NCI-H1417 treated with DMSO at 0.1 percent for 48 hours (cell line): ENCODE measurements at regions not wholly inside any gene's neighbourhood (a gene's known extent, or its start where the extent isn't known, plus 50 kb on each side); places are given as distances from the start of the nearest gene placed in this dataset.
"Not testable (repeated sequence)": the region's sequence is repeated elsewhere in the genome, so short reads cannot be mapped to it uniquely, and the experiment has no call there.

Experiments
- DNase-seq: peaks from one replicate; lab custom pipeline; 2025; lab: John Stamatoyannopoulos, UW

GRCh38 chr6:119960036-119960435, 610.5 kb upstream of the MAN1A1 start:
- no peak for DNase-seq

- DNase-seq = no peak
These were observed 607.6 kb upstream of the MAN1A1 start for GRCh38 chr6:119957195-119957594.

- DNase-seq = no peak
These were observed 603.1 kb upstream of the MAN1A1 start for GRCh38 chr6:119952696-119953095.

- no peak for DNase-seq
These were observed 601.1 kb upstream of the MAN1A1 start for GRCh38 chr6:119950681-119951080.

GRCh38 chr6:119942078-119942752, 592.7 kb upstream of the MAN1A1 start:
- no peak for DNase-seq

- no peak for DNase-seq
These were observed 589.2 kb upstream of the MAN1A1 start for GRCh38 chr6:119938752-119939151.

- DNase-seq = no peak
These were observed 585.3 kb upstream of the MAN1A1 start for GRCh38 chr6:119934816-119935215.

- no peak for DNase-seq
These were observed 579.6 kb upstream of the MAN1A1 start for GRCh38 chr6:119929121-119929520.

GRCh38 chr6:119924888-119925287, 575.3 kb upstream of the MAN1A1 start:
- not testable (repeated sequence) for DNase-seq

GRCh38 chr6:119922814-119923213, 573.3 kb upstream of the MAN1A1 start:
- DNase-seq = no peak

- DNase-seq = no peak
These were observed 572.0 kb upstream of the MAN1A1 start for GRCh38 chr6:119921491-119922010.

- no peak for DNase-seq
These were observed 567.6 kb upstream of the MAN1A1 start for GRCh38 chr6:119917186-119917585.

- DNase-seq = no peak
These were observed 566.4 kb upstream of the MAN1A1 start for GRCh38 chr6:119915971-119916370.

- DNase-seq = no peak
These were observed 558.6 kb upstream of the MAN1A1 start for GRCh38 chr6:119908157-119908556.

GRCh38 chr6:119902681-119903080, 553.1 kb upstream of the MAN1A1 start:
- no peak for DNase-seq

- no peak for DNase-seq
These were observed 547.2 kb upstream of the MAN1A1 start for GRCh38 chr6:119896806-119897205.

GRCh38 chr6:119895626-119896025, 546.1 kb upstream of the MAN1A1 start:
- DNase-seq = no peak

GRCh38 chr6:119894811-119895210, 545.2 kb upstream of the MAN1A1 start:
- no peak for DNase-seq

GRCh38 chr6:119891644-119892043, 542.1 kb upstream of the MAN1A1 start:
- DNase-seq = no peak

GRCh38 chr6:119891206-119891605, 541.6 kb upstream of the MAN1A1 start:
- no peak for DNase-seq

GRCh38 chr6:119890470-119890869, 540.9 kb upstream of the MAN1A1 start:
- DNase-seq = no peak

GRCh38 chr6:119887666-119888065, 538.1 kb upstream of the MAN1A1 start:
- no peak for DNase-seq

- no peak for DNase-seq
These were observed 531.9 kb upstream of the MAN1A1 start for GRCh38 chr6:119881416-119881815.

GRCh38 chr6:119880840-119881239, 531.3 kb upstream of the MAN1A1 start:
- no peak for DNase-seq
